GM21390 (cell line): ENCODE measurements at regions not wholly inside any gene's neighbourhood (a gene's known extent, or its start where the extent isn't known, plus 50 kb on each side); places are given as distances from the start of the nearest gene placed in this dataset.
"Not testable (repeated sequence)": the region's sequence is repeated elsewhere in the genome, so short reads cannot be mapped to it uniquely, and the experiment has no call there.

ENCODE experiments used
- ATAC-seq: cut with Tn5 transposase; IDR thresholded peaks from one replicate; pipeline ENCODE4 v1.9.1; 2021; ENCODE audit not compliant: unreplicated experiment

DNA sequence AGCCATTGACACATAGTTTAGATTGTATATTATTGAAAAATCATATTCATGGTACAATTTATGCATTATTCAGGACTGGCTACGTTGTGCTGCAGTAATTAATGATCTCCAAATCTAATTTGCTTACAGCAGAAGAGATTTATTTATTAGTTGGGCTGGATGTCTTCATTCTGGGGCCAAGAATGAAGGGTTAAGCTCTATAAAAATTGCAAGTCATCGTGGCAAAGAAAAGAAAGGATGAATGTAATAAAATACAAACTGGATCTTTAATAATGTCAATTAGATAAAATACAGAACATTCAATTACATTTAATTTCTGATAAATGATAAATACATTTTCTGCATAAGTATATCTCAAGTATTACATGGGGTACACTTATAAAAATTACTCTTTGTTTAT lies 151.8 kb upstream of the ANO5 start:
- no peak for ATAC-seq

DNA sequence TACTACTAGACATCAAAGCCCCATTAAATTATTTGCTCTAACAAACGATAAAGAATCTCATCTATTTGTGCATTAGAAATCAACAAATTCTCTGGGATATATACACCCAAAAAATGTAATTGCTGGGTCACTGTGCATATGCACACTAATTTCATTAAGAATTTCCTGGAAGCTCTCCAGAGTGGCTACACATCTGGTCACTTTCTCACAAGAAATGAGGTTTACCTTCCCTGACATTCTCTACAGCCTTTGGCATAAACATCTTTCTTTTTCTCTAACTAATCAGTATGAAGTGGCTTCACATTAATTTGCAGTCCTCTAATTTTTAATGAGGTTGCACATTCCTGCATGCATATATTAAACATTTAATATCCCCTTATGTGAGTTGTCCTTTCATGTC lies 150.8 kb upstream of the ANO5 start:
- no peak for ATAC-seq

DNA sequence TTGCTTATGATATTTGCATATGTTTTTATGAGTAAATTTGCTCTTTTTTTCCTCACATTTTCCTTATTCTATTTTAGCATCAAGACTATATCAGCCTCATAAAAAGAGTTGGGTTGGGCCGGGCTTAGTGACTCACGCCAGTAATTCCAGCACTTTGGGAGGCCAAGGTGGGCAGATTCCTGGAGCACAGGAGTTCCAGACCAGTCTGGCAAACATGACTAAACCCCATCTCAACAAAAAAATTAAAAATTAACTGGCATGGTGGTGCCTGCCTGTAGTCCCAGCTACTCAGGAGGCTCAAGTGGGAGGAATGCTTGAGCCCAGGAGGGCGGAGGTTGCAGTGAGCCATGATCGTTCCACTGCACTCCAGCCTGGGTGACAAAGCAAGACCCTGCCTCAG lies 148.8 kb upstream of the ANO5 start:
- ATAC-seq = no peak

DNA sequence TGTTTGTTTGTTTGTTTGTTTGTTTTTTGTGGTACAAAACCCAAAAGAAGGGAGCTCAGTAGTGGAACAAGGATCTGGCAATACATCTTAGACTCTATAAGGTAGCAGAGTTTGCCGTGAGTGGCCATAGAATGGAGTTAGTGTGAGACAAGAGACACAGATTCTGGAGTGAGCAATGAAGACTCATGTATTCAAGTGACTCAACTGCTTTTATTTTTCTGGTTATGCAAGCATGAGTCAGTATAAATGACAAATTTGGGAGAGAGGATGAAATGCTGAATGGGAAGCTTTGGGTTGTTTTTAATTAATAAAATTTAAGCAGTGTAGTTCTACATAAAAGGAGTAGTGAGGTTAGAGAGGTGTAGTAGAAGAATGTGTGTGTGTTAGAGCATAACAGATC lies 143.6 kb upstream of the ANO5 start:
- no peak for ATAC-seq

DNA sequence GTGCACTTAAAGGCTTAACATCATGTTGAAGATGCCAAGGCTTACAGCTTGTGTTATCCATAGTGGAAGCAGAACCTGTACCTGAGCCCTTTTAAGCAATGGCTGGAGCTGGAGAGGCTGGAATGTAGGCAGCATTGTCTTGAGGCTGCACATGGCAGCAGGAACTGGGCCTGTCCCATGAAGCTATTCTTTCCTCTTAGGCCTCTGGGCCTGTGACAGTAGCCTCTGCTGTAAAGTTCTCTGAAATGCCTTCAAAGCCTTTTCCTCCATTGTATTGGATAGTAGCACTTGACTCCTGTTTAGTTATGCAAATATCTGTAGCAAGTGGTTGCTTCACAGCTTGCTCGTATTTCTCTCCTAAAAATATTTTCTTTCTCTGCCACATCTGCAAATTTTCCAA lies 127.4 kb upstream of the ANO5 start:
- no peak for ATAC-seq

DNA sequence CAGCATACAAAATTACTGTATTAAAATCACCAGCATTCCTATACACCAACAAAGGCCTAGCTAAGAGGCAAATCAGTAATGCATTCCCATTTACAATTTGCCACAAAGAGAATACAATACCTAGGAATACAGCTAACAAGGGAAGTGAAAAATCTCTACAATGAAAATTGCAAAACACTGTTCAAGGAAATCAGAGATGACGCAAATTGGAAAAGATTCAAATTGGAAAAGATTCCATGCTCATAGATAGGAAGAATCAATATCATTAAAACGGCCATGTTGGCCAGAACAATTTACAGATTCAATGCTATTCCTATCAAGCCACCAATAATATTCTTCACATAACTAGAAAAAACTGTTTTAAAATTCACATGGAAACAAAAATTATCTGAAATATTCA lies 123.0 kb upstream of the ANO5 start:
- ATAC-seq = no peak

DNA sequence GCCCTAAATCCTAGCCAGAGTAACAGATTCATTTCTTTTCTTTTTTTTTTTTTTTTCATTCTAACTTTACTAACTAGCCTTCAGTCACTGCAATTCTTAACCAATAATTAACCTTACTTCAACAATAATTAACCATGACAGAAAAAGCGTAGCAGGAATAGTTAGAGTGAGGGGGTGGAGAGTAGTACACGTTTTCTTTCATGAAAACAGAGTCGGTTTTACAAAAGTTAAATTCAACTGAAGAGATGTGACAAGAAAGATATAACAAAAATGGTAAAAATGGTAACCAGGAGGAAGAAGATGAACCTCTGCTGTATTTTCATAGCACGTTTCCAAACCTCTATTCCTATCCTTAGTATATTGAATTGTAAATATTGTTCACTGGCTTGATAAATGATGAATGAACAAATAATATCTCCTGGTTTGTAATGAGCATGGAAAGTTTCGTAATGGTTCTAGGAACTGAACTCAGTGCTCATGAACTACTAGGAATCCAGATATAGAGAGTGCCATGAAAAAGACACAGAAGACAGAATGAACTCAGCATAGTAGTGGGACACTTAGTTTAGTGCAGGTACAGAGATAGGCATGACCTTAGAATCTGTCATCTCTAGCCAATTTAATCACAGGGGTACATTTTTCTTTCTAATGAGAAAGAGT lies 116.5 kb upstream of the ANO5 start:
- ATAC-seq = no peak

DNA sequence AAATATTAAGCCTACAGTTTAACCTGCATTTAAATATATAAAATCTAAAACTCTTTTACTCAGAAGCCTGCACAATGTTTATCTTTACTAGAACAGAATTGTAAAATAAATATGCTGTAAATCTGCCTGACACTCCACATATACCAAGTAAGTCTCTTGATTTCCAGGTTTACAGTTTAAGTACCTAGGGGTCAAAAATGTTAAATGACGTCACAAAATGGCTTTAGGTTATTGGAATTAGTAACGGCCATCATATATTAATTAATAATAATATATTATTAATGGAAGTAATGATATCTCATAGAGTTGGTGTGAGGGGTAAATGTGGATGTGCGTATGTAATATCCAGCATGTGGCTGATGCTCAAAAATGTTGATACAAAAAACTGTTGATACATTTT lies 114.8 kb upstream of the ANO5 start:
- no peak for ATAC-seq

DNA sequence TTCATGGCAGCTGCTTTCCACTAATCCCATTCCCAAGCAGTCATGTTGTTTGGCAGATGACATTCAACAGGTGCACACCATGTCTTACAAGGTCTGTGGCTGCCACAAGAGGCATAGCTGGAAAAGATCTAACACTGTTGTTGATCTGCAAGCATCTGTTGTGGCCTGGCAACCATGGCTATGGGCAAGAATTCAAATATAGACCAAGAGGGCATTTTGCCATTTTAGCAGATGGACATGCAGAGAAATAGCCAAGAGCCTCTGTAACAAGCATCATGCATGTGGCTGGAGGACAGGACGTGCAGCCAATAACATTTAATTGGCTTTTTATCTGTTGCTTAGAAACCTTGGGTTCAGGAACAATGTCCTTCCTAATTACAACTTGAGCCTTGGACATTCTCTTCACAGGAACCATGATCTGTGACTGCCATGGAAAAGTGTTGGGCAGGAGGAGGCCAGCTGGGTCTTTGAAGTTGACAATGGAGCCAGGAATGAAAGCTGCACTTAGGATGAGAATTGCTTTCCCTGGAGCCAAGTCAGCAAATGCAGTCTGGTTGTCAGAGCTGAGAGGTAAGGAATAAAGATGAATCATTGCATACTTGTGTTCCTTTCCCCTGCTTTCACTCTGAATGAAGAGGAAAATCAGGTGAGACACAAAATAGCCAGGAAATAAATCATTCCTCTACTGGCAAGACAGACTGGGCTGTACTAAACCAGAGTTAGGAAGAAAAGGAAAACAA lies 113.6 kb upstream of the ANO5 start:
- no peak for ATAC-seq

DNA sequence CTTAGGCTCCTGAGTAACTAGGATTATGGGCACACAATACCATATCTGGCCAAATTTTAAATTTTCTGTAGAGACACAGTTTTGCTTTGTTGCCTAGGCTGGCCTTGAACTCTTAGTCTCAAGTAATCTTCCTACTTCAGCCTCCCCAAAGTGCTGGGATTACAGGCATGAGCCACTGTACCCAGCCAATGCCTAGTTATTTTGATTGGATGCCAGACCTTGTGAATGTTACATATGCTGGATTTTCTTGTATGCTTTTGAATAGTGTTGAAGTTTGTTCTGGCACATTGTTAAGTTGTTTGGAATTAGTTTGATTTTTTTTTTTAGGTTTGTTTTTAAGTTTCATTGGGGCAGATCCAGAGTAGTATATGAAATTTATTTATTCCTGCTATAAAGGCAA lies 110.7 kb upstream of the ANO5 start:
- ATAC-seq = no peak

DNA sequence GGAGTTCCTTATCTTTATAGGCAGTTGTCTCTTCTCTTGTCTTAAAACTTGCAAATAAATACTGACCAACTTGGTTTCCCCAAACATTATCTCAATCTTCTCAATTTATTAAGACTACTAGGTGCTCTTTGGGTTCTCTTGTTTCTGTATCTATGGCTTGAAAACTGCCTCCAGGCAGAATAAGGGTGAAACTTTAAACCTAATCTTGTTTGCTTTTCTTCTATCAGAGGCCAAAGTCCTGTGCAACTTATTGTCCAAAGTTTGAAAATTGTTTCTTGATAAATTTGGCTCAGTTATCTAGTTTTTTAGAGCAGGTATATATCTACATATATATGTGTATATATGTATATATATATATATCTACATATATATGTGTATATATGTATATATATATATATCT lies 110.1 kb upstream of the ANO5 start:
- ATAC-seq = no peak

DNA sequence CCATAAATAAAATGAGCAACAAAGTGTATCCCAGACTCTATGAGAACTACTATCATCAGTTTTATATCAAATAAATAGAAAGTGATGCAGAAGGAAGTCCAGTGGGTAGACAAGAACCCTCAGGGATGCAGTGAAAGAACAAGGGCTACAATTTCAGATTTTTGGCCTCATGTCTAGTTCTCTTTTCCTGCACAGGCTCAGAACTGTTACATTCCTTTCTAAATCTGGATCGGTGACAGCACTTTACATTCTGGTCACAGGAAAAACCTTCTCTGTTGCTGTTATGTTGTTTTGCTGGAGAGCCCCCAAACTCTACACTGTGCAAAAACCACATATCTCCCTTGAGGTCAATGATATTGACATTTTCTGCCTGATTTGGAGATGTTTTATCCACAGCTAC lies 108.8 kb upstream of the ANO5 start:
- no peak for ATAC-seq

DNA sequence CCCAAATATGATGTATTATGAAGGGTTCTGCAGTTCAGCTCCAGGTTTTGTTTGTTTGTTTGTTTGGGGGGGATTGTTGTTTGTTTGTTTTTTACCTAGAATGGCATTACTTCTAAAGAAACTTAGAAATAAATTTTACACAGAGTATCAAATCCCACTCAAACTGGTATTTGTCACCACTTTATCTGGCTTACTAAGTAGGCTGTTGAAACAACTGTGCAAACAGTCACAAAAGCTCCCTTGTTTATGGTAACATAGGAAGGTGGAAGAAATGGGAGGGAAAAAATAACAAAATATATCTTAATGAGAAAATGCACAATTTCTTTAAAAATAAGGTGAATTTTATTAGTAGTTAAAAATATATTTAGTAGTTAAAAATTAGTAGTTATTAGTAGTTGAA lies 108.3 kb upstream of the ANO5 start:
- ATAC-seq = no peak

DNA sequence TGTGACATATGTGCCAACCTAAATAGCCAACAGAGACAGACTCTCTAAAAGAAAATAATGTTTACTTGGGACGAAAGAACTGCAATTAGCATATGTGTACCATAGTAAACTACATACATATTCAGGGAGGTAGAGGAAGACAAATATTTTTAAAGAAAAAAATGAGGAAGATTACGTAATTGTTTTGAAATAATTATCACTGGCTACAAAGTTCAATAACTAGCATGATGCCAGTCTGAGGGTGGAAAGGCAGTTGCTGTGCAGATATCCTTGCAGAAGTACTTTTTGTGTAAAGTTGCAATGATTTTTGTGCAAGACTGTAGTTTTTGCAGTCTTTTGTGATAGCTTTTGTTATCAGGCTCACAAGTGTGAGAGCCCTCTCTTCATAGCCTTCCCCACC lies 103.3 kb upstream of the ANO5 start:
- ATAC-seq = no peak

DNA sequence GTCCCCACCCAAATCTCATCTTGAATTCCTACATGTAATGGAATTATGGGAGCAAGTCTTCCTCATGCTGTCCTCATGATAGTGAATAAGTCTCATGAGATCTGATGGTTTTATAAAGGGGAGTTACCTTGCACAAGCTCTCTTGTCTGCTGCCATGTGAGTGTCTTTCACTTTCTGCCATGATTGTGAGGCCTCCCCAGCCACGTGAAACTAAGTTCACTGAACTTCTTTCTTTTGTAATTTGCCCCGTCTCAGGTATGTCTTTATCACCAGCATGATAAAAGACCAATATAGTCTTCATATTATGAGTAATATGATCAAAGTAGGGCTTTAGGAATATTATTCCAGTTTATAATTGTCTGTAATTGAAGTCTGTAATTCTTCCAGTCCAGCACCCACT lies 86.3 kb upstream of the ANO5 start:
- ATAC-seq = no peak

DNA sequence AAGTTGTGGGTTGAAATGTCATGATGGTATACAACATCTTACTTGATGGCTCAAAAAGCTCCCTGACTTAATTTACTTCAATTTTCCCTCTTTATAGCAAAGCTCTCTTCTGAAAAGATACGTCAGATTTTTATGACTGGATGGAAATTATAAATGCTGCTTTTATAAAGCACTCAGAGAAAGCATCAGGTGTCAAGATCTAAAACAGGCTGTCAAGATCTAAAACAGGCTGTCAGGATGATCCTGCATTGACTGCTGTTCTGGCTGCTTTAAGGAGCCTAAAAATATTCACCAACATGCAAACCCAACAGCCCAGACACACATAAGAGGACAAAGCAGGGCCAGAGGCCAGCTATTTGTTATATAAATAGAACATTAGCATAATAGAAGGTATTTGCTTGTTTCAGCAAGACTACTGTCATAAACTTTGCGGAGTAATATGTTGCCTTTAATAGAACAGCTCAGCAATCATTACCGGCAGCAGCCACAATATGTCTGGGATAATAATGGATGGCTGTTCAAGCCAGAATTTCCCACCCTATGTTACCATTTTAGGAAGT lies 77.3 kb upstream of the ANO5 start:
- ATAC-seq = no peak

DNA sequence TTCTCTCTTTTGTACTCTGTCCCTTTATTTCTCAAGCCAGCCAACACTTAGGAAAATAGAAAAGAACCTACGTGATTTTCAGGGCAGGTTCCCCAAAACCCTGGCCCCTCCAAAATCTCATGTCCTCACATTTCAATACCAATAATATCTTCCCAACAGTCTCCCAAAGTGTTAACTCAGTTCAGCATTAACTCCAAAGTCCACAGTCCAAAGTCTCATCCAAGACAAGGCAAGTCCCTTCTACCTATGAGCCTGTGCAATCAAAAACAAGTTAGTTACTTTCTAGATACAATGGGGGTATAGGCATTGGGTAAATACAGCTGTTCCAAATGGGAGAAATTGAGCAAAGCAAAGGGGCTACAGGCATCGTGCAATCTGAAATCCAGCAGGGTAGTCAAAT lies 64.9 kb upstream of the ANO5 start:
- ATAC-seq = not testable (repeated sequence)

DNA sequence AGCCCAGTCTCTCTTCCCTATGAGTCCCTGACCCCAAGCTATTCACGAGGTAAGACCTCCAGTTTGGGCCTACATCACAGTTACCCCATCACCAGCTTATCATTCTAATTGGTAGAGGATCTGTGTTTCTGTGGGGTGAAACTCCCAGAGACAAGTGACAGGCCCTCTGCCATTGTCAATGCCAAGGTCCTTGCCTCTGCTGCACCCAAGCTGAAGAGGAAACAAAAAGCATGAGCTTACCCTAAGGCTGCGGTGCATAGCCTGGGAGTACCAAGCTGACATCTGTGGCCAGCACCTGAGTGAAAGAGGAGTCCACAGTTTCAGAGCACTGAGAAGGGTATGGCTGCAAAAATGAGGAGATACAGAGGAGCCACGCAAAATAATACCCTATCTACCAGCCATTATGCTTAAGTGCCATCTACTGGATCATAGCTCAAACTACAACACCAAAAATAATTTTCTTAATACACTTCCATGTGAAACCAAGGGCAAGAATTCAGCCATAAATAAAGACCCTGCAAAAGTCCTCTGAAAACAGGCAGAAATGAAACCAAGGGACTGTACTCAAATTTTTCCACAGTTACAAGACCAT lies 62.3 kb upstream of the ANO5 start:
- ATAC-seq = peak; percentile 58

DNA sequence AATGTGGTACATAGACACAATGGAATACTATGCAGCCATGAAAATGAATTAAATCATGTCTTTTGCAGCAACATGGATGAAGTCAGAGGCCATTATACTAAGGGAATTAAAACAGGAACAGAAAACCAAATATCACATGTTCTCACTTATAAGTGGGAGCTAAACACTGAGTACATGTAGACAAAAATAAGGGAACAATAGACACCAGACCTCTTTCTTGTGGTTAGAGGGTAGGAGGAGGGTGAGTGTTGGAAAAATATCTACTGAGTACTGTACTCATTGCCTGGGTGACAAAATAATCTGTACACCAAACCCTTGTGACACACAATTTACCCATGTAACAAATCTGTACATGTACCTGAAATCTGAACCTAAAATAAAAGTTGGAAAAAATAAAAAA lies 59.1 kb upstream of the ANO5 start:
- no peak for ATAC-seq

DNA sequence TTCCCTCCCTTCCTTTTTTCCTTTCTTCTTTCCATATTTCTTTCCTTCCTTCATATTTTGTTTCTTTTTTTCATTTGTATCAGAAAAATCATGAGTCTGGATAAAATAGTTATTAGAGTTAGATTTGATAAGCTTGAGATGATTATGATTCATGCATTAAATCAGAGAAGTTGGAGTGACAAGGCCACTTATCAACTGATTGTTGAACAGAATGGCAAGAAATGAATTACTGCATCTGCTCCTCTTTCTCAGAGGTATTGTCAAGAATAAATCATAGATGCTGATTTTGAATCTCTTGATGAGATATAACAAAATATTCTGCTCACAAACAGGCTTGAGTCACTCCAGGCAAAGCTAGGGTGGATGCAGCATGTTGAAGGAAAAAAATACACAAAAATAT lies 54.6 kb upstream of the ANO5 start:
- no peak for ATAC-seq
